ENCODE measurements at regions not wholly inside any gene's neighbourhood (a gene's known extent, or its start where the extent isn't known, plus 50 kb on each side); places are given as distances from the start of the nearest gene placed in this dataset.
"Not testable (repeated sequence)": the region's sequence is repeated elsewhere in the genome, so short reads cannot be mapped to it uniquely, and the experiment has no call there.

- 50 to 77% methylated on average over 4 of the region's 4 CpGs for WGBS, 2 donors
- Histone ChIP-seq H3K27ac (no peak overlapping the region), H3K36me3 (ENCODE audit: low read depth, missing control alignments) (no peaks in the 10 kb centered on the region), H3K4me3 (no peak overlapping the region), H3K27me3 (no peaks in the 10 kb centered on the region), H3K4me1 (no peaks in the 10 kb centered on the region), H3K9me3 (no peaks in the 10 kb centered on the region)
- DNase-seq = no peak
- intact Hi-C loops (cut with DNase I; ENCODE audit: low total_unique reads) = loop anchor here (10.0 kb wide), 1 partner anchor 400 kb away; the partner anchor contains the start of gene EVX2
- no peak for TF ChIP-seq CTCF (IDR thresholded peaks at IDR 0.05)
Observed at GRCh38 chr2:175684466-175684865, 317.6 kb downstream of the LNPK start.

GRCh38 chr2:175679728-175680127 is 322.3 kb downstream of the LNPK start:
- DNase-seq = no peak
- WGBS, 2 donors = 66 to 86% methylated on average over 2 of the region's 2 CpGs
- TF ChIP-seq POLR2A (IDR thresholded peaks at IDR 0.05) (no peak), CTCF (IDR thresholded peaks at IDR 0.05) (no peak)
- no peaks in the 10 kb centered on the region for H3K9me3 ChIP-seq
- no peaks in the 10 kb centered on the region for H3K36me3 ChIP-seq (ENCODE audit: low read depth, missing control alignments)
- no peaks in the 10 kb centered on the region for H3K27me3 ChIP-seq
- H3K27ac ChIP-seq = no peak overlapping the region
- H3K4me3 ChIP-seq = no peak overlapping the region
- intact Hi-C loops (cut with DNase I; ENCODE audit: low total_unique reads) = loop anchor here (10.0 kb wide), 1 partner anchor 405 kb away; the partner anchor contains the start of gene EVX2
- no peaks in the 10 kb centered on the region for H3K4me1 ChIP-seq

GRCh38 chr2:175679231-175679630 is 322.8 kb downstream of the LNPK start:
- H3K27me3 ChIP-seq = no peaks in the 10 kb centered on the region
- no peak for TF ChIP-seq POLR2A (IDR thresholded peaks at IDR 0.05)
- no peak for TF ChIP-seq CTCF (IDR thresholded peaks at IDR 0.05)
- WGBS, 2 donors = 79 to 84% methylated on average over 4 of the region's 4 CpGs
- DNase-seq = no peak
- H3K4me3 ChIP-seq = no peak overlapping the region
- H3K9me3 ChIP-seq = no peaks in the 10 kb centered on the region
- intact Hi-C loops (cut with DNase I; ENCODE audit: low total_unique reads) = no loop called here
- no peak overlapping the region for H3K27ac ChIP-seq
- H3K36me3 ChIP-seq (ENCODE audit: low read depth, missing control alignments) = no peaks in the 10 kb centered on the region
- H3K4me1 ChIP-seq = no peaks in the 10 kb centered on the region

GRCh38 chr2:175677880-175678279 is 324.2 kb downstream of the LNPK start:
- 83 to 91% methylated on average over 2 of the region's 2 CpGs for WGBS, 2 donors
- H3K36me3 ChIP-seq (ENCODE audit: low read depth, missing control alignments) = no peaks in the 10 kb centered on the region
- no peaks in the 10 kb centered on the region for H3K27me3 ChIP-seq
- intact Hi-C loops (cut with DNase I; ENCODE audit: low total_unique reads) = no loop called here
- H3K4me3 ChIP-seq = no peak overlapping the region
- no peak overlapping the region for H3K27ac ChIP-seq
- TF ChIP-seq CTCF (IDR thresholded peaks at IDR 0.05) (no peak), POLR2A (IDR thresholded peaks at IDR 0.05) (no peak)
- no peaks in the 10 kb centered on the region for H3K9me3 ChIP-seq
- H3K4me1 ChIP-seq = no peaks in the 10 kb centered on the region
- DNase-seq = no peak

GRCh38 chr2:175676813-175677212 is 325.3 kb downstream of the LNPK start:
- H3K27ac ChIP-seq = no peak overlapping the region
- WGBS, 2 donors = 73 to 74% methylated on average over 3 of the region's 3 CpGs

GRCh38 chr2:175668804-175669203 is 333.3 kb downstream of the LNPK start:
- H3K27ac ChIP-seq; DNase-seq; H3K4me1 ChIP-seq; intact Hi-C loops (cut with DNase I; ENCODE audit: low total_unique reads); H3K27me3 ChIP-seq; H3K4me3 ChIP-seq; H3K36me3 ChIP-seq (ENCODE audit: low read depth, missing control alignments); H3K9me3 ChIP-seq: not testable (repeated sequence)
- 66 to 74% methylated on average over 5 to 7 of the region's 7 CpGs for WGBS, 2 donors

More at GRCh38 chr2:175676813-175677212, 325.3 kb downstream of the LNPK start:
- no peak for DNase-seq
- Histone ChIP-seq H3K27me3 (no peaks in the 10 kb centered on the region), H3K36me3 (ENCODE audit: low read depth, missing control alignments) (no peaks in the 10 kb centered on the region), H3K9me3 (no peaks in the 10 kb centered on the region), H3K4me1 (no peaks in the 10 kb centered on the region), H3K4me3 (no peak overlapping the region)
- TF ChIP-seq CTCF (IDR thresholded peaks at IDR 0.05) = no peak
- no peak for TF ChIP-seq POLR2A (IDR thresholded peaks at IDR 0.05)
- intact Hi-C loops (cut with DNase I; ENCODE audit: low total_unique reads) = no loop called here

All from testis (tissue), 2 donors.